Caco-2 (cell line): ENCODE measurements at regions not wholly inside any gene's neighbourhood (a gene's known extent, or its start where the extent isn't known, plus 50 kb on each side); places are given as distances from the start of the nearest gene placed in this dataset.

Source experiments
- BruUV-seq: library from RNA; stranded (reverse); fragments of 400-500 nt; replicated peaks from 2 replicates; lab custom pipeline; 2021; lab: Mats Ljungman, UMichigan
- CTCF ChIA-PET: fragments of 300-600 bp; sonication (Branson Sonifier 250); formaldehyde crosslinking; loops from one replicate; lab custom pipeline; 2022; ENCODE audit warnings: antibody characterized with exemption; lab: Charles Lee
- POLR2A ChIA-PET: fragments of 300-600 bp; sonication (Branson Sonifier 250); formaldehyde crosslinking; loops from one replicate; lab custom pipeline; 2022; ENCODE audit warnings: antibody characterized with exemption; lab: Charles Lee
- DNase-seq, 2 experiments: peaks; one replicate each; pipeline versions ENCODE4 v3.0.0 to v3.0.0-alpha.2; 2020 to 2022
- H3K27me3 ChIP-seq: replicated peaks from 2 replicates; pipeline ENCODE4 v1.6.0; 2011; ENCODE audit warnings: low read length; ENCODE audit not compliant: control insufficient read depth, insufficient read depth
- H3K36me3 ChIP-seq: 2 replicates; pipeline ENCODE4 v1.5.1; 2011; ENCODE audit warnings: low read length; ENCODE audit not compliant: control insufficient read depth, insufficient read depth
- H3K4me1 ChIP-seq: fragments of 250-450 bp; sonication (Bioruptor Pico); 2 replicates; pipeline ENCODE4 v1.5.1; 2020; ENCODE audit warnings: mild to moderate bottlenecking
- H3K4me3 ChIP-seq: 2 replicates; pipeline ENCODE4 v1.5.1; 2011; ENCODE audit warnings: low read depth, mild to moderate bottlenecking, control low read depth, low read length
- H3K9me3 ChIP-seq: fragments of 250-450 bp; sonication (Bioruptor Pico); 2 replicates; pipeline ENCODE4 v1.5.1; 2020; ENCODE audit warnings: mild to moderate bottlenecking, moderate library complexity
- H3K27ac Mint-ChIP-seq: one replicate; pipeline ENCODE4 v1.8.0; 2022; ENCODE audit warnings: mixed read lengths; ENCODE audit not compliant: unreplicated experiment
- H3K27me3 Mint-ChIP-seq: one replicate; pipeline ENCODE4 v1.8.0; 2022; ENCODE audit warnings: mixed read lengths; ENCODE audit not compliant: insufficient read depth, unreplicated experiment
- H3K36me3 Mint-ChIP-seq: one replicate; pipeline ENCODE4 v1.8.0; 2022; ENCODE audit warnings: mild to moderate bottlenecking, mixed read lengths; ENCODE audit not compliant: insufficient read depth, unreplicated experiment
- H3K4me1 Mint-ChIP-seq: one replicate; pipeline ENCODE4 v1.8.0; 2022; ENCODE audit warnings: low read depth, mixed read lengths; ENCODE audit not compliant: unreplicated experiment
- H3K4me3 Mint-ChIP-seq: one replicate; pipeline ENCODE4 v1.8.0; 2022; ENCODE audit warnings: mild to moderate bottlenecking, moderate library complexity, mixed read lengths; ENCODE audit not compliant: unreplicated experiment
- H3K9me3 Mint-ChIP-seq: one replicate; pipeline ENCODE4 v1.8.0; 2022; ENCODE audit warnings: mixed read lengths; ENCODE audit not compliant: unreplicated experiment
- intact Hi-C: fragments of 100-400 bp; cut with micrococcal nuclease; formaldehyde crosslinking; loops from one replicate; pipeline ENCODE4 v1.10.0; 2022; ENCODE audit not compliant: unreplicated experiment
- TF ChIP-seq, protein P1 (sequence below), 2 experiments: fragments of 200-600 bp in 1 of 2; IDR thresholded peaks; 1 replicate in 1 of 2; 2 replicates in 1 of 2; pipeline versions ENCODE4 v1.5.1 to v1.8.0; 2011 to 2022; ENCODE audit warnings: antibody characterized with exemption in 1 of 2, control low read depth in 1 of 2, inconsistent platforms in 1 of 2, low read depth in 1 of 2, low read length in 1 of 2, mild to moderate bottlenecking in 1 of 2, moderate library complexity in 1 of 2; ENCODE audit not compliant: insufficient read depth in 1 of 2, severe bottlenecking in 1 of 2, unreplicated experiment in 1 of 2

DNA sequence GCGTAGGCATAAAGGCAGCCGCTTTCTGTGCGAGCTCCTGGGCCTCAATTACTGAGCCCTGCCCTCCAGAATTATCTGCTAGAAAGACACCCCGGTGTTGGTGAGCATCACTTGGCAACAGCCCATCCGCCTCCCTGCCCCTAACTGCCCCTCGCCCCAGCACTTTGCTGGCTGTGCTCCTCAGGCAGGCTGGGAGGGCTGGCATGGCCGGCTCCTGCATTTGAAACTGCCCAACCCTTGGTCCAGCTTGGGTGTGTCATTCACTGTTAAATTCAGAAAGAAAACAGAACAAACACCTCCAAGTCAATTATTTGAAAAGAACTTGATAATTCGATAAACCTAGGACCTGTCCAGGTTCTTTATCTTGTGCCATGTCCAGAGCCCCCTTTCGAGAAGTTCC is 334.2 kb downstream of the IRX2 start:
- no peak overlapping the region for H3K27ac Mint-ChIP-seq
- Histone ChIP-seq H3K36me3 (no peaks in the 10 kb centered on the region), H3K27me3 (no peaks in the 10 kb centered on the region), H3K4me1 (no peaks in the 10 kb centered on the region), H3K4me3 (no peak overlapping the region), H3K9me3 (peaks cover 2% of the 10 kb centered on the region)
- POLR2A ChIA-PET: no interaction called here
- H3K4me3 Mint-ChIP-seq: no peak overlapping the region
- no peaks in the 10 kb centered on the region for H3K36me3 Mint-ChIP-seq
- TF ChIP-seq, protein P1, sequence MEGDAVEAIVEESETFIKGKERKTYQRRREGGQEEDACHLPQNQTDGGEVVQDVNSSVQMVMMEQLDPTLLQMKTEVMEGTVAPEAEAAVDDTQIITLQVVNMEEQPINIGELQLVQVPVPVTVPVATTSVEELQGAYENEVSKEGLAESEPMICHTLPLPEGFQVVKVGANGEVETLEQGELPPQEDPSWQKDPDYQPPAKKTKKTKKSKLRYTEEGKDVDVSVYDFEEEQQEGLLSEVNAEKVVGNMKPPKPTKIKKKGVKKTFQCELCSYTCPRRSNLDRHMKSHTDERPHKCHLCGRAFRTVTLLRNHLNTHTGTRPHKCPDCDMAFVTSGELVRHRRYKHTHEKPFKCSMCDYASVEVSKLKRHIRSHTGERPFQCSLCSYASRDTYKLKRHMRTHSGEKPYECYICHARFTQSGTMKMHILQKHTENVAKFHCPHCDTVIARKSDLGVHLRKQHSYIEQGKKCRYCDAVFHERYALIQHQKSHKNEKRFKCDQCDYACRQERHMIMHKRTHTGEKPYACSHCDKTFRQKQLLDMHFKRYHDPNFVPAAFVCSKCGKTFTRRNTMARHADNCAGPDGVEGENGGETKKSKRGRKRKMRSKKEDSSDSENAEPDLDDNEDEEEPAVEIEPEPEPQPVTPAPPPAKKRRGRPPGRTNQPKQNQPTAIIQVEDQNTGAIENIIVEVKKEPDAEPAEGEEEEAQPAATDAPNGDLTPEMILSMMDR (IDR thresholded peaks at IDR 0.05; ENCODE audit: insufficient read depth in 1 of 2, low read depth in 1 of 2, low read length in 1 of 2, severe bottlenecking in 1 of 2, unreplicated experiment in 1 of 2): no peak
- no peaks in the 10 kb centered on the region for H3K9me3 Mint-ChIP-seq
- intact Hi-C loops: no loop called here
- no peaks in the 10 kb centered on the region for H3K4me1 Mint-ChIP-seq
- no TSS peak for BruUV-seq
- CTCF ChIA-PET: no interaction called here
- no peak for DNase-seq
- H3K27me3 Mint-ChIP-seq: peaks cover 12% of the 10 kb centered on the region

DNA sequence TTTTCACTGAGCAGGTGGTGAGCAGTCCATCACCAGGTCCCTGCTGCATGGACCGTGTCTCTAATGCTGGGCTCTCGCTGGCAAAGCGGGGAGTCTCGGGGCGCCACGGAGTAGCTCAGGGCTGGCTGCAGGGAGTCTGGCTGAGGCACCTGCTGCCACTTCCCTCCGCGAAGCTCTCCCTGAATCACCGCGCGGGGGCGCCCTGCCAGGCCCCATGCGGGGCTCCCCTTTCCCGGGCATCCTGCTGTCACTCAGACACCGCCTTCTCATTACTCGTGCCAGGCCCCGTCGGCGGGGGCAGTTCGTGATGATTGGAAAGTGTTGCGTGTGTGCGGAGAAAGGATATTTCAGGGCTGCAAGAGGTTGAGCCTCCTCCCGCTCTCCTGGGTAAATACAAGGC is 335.8 kb downstream of the IRX2 start:
- Mint-ChIP-seq H3K4me3 (no peak overlapping the region), H3K27ac (no peak overlapping the region), H3K4me1 (no peaks in the 10 kb centered on the region), H3K27me3 (peaks cover 12% of the 10 kb centered on the region), H3K36me3 (no peaks in the 10 kb centered on the region), H3K9me3 (no peaks in the 10 kb centered on the region)
- Histone ChIP-seq H3K4me1 (no peaks in the 10 kb centered on the region), H3K4me3 (no peak overlapping the region), H3K27me3 (no peaks in the 10 kb centered on the region), H3K9me3 (no peaks in the 10 kb centered on the region), H3K36me3 (no peaks in the 10 kb centered on the region)
- no TSS peak for BruUV-seq
- ChIA-PET CTCF (no interaction called here), POLR2A (no interaction called here)
- DNase-seq: no peak
- TF ChIP-seq, protein P1 (IDR thresholded peaks at IDR 0.05; ENCODE audit: insufficient read depth in 1 of 2, low read depth in 1 of 2, low read length in 1 of 2, severe bottlenecking in 1 of 2, unreplicated experiment in 1 of 2): no peak
- intact Hi-C loops: no loop called here

DNA sequence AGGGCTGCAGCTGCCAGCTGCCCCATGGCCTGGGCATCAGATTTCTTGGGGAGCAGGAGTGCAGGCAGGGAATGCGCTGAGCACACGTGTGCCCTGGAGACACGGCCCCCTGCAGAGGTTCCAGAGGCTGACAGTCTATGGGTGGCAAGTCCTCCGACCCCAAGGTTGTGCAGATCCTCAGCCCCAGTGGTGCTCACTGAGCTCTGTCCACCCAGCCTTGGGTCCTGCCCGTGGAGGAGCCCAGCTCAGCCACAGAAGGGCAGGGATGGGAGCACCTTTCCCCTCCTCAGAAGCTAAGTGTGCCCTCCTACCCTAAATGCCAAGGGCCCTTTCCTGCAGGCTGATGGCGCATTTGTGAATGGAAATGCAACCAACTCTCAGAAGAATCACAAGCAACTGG is 341.0 kb downstream of the IRX2 start:
- no TSS peak for BruUV-seq
- no peaks in the 10 kb centered on the region for H3K27me3 ChIP-seq
- H3K27ac Mint-ChIP-seq: no peak overlapping the region
- no peak for DNase-seq
- H3K4me3 Mint-ChIP-seq: no peak overlapping the region
- peaks cover 15% of the 10 kb centered on the region for H3K27me3 Mint-ChIP-seq
- H3K9me3 ChIP-seq: no peaks in the 10 kb centered on the region
- H3K4me3 ChIP-seq: no peak overlapping the region
- no peaks in the 10 kb centered on the region for H3K36me3 ChIP-seq
- intact Hi-C loops: no loop called here
- CTCF ChIA-PET: no interaction called here
- H3K4me1 Mint-ChIP-seq: no peaks in the 10 kb centered on the region
- H3K36me3 Mint-ChIP-seq: no peaks in the 10 kb centered on the region
- H3K9me3 Mint-ChIP-seq: no peaks in the 10 kb centered on the region
- H3K4me1 ChIP-seq: no peaks in the 10 kb centered on the region
- POLR2A ChIA-PET: no interaction called here
- TF ChIP-seq, protein P1 (IDR thresholded peaks at IDR 0.05; ENCODE audit: insufficient read depth in 1 of 2, low read depth in 1 of 2, low read length in 1 of 2, severe bottlenecking in 1 of 2, unreplicated experiment in 1 of 2): no peak
